HEK293T (cell line): ENCODE measurements at regions not wholly inside any gene's neighbourhood (a gene's known extent, or its start where the extent isn't known, plus 50 kb on each side); places are given as distances from the start of the nearest gene placed in this dataset.

ENCODE experiments used
- CTBP1 ChIP-seq: fragments of 450-650 bp; IDR thresholded peaks from 2 replicates; pipeline ENCODE4 v1.6.1; 2016; ENCODE audit warnings: borderline replicate concordance
- ELF4 ChIP-seq: fragments of 450-650 bp; IDR thresholded peaks from 2 replicates; pipeline ENCODE4 v1.6.1; 2017; ENCODE audit warnings: antibody characterized with exemption
- FOXA1 ChIP-seq: fragments of 450-650 bp; IDR thresholded peaks from 2 replicates; pipeline ENCODE4 v1.6.1; 2016; ENCODE audit warnings: mild to moderate bottlenecking
- HDGF ChIP-seq: fragments of 450-650 bp; IDR thresholded peaks from 2 replicates; pipeline ENCODE4 v1.6.1; 2017; ENCODE audit warnings: antibody characterized with exemption, borderline replicate concordance
- LEF1 ChIP-seq: fragments of 450-650 bp; IDR thresholded peaks from 2 replicates; pipeline ENCODE4 v1.6.1; 2017; ENCODE audit warnings: mild to moderate bottlenecking, borderline replicate concordance
- SP1 ChIP-seq: fragments of 450-650 bp; IDR thresholded peaks from 2 replicates; pipeline ENCODE4 v1.6.1; 2017
- SUZ12 ChIP-seq: fragments of 450-650 bp; IDR thresholded peaks from 2 replicates; pipeline ENCODE4 v1.6.1; 2016; ENCODE audit warnings: mild to moderate bottlenecking
- TARDBP ChIP-seq: fragments of 450-650 bp; IDR thresholded peaks from 2 replicates; pipeline ENCODE4 v1.6.1; 2016

- TF ChIP-seq SP1 = no peak
- TF ChIP-seq SUZ12 = no peak
- no peak for TF ChIP-seq HDGF
- no peak for TF ChIP-seq ELF4
- TF ChIP-seq TARDBP = no peak
- TF ChIP-seq CTBP1 = no peak
- TF ChIP-seq FOXA1 = no peak
- TF ChIP-seq LEF1 = no peak
Measured at GRCh38 chr4:57371671-57372070, 261.5 kb upstream of the IGFBP7 start.
